CD4-positive, CD25-positive, alpha-beta regulatory T cell (primary cell): ENCODE measurements at regions not wholly inside any gene's neighbourhood (a gene's known extent, or its start where the extent isn't known, plus 50 kb on each side); places are given as distances from the start of the nearest gene placed in this dataset.

ENCODE experiments used
- ATAC-seq, 2 donors: fragments of 150-1000 bp; cut with Tn5 transposase; one replicate each; pipeline ENCODE4 v1.10.0; 2021; ENCODE audit warnings: low read depth in 2 of 2, moderate number of reproducible peaks in 2 of 2, moderate library complexity in 1 of 2
- DNase-seq, 3 donors: peaks; one replicate each; pipeline versions ENCODE4 v3.0.0 to v3.0.0-alpha.2; 2012 to 2022; ENCODE audit warnings: mixed read lengths in 1 of 3
- H3K27ac ChIP-seq: one replicate; pipeline ENCODE4 v1.7.0; 2013; ENCODE audit warnings: mild to moderate bottlenecking, low read length; ENCODE audit not compliant: insufficient read depth, poor library complexity, severe bottlenecking
- H3K27me3 ChIP-seq: one replicate; pipeline ENCODE4 v1.7.0; 2013; ENCODE audit warnings: low read length; ENCODE audit not compliant: control insufficient read depth, insufficient read depth
- H3K36me3 ChIP-seq: one replicate; pipeline ENCODE4 v1.7.0; 2013; ENCODE audit warnings: mild to moderate bottlenecking, low read length, moderate library complexity; ENCODE audit not compliant: control insufficient read depth, insufficient read depth
- H3K4me1 ChIP-seq: 2 replicates; pipeline ENCODE4 v1.7.0; 2013; ENCODE audit warnings: mild to moderate bottlenecking, low read length; ENCODE audit not compliant: insufficient read depth, control insufficient read depth, poor library complexity, severe bottlenecking
- H3K4me3 ChIP-seq: one replicate; pipeline ENCODE4 v1.7.0; 2013; ENCODE audit warnings: low read depth, mild to moderate bottlenecking, low read length, moderate library complexity
- H3K9me3 ChIP-seq, 2 experiments: 1 replicate in 1 of 2; 2 replicates in 1 of 2; pipeline ENCODE4 v1.7.0; 2013; ENCODE audit warnings: low read length in 2 of 2, mild to moderate bottlenecking in 1 of 2, moderate library complexity in 1 of 2; ENCODE audit not compliant: control insufficient read depth in 2 of 2
- H3K27ac Mint-ChIP-seq, 3 donors: one replicate each; pipeline ENCODE4 v1.8.0; 2020 to 2022; ENCODE audit warnings: mild to moderate bottlenecking in 3 of 3, mixed read lengths in 3 of 3, moderate library complexity in 2 of 3
- H3K27me3 Mint-ChIP-seq: one replicate; pipeline ENCODE4 v1.8.0; 2022; ENCODE audit warnings: mild to moderate bottlenecking, mixed read lengths
- H3K36me3 Mint-ChIP-seq: one replicate; pipeline ENCODE4 v1.8.0; 2020; ENCODE audit warnings: mixed read lengths
- H3K4me1 Mint-ChIP-seq, 4 donors: one replicate each; pipeline ENCODE4 v1.8.0; 2020 to 2022; ENCODE audit warnings: mixed read lengths in 4 of 4, mild to moderate bottlenecking in 1 of 4
- H3K4me3 Mint-ChIP-seq, 4 donors: one replicate each; pipeline ENCODE4 v1.8.0; 2020 to 2022; ENCODE audit warnings: mild to moderate bottlenecking in 4 of 4, mixed read lengths in 4 of 4, moderate library complexity in 3 of 4
- H3K9me3 Mint-ChIP-seq, 7 donors: one replicate each; pipeline ENCODE4 v1.8.0; 2020 to 2022; ENCODE audit warnings: mixed read lengths in 7 of 7, mild to moderate bottlenecking in 3 of 7, moderate library complexity in 2 of 7

DNA sequence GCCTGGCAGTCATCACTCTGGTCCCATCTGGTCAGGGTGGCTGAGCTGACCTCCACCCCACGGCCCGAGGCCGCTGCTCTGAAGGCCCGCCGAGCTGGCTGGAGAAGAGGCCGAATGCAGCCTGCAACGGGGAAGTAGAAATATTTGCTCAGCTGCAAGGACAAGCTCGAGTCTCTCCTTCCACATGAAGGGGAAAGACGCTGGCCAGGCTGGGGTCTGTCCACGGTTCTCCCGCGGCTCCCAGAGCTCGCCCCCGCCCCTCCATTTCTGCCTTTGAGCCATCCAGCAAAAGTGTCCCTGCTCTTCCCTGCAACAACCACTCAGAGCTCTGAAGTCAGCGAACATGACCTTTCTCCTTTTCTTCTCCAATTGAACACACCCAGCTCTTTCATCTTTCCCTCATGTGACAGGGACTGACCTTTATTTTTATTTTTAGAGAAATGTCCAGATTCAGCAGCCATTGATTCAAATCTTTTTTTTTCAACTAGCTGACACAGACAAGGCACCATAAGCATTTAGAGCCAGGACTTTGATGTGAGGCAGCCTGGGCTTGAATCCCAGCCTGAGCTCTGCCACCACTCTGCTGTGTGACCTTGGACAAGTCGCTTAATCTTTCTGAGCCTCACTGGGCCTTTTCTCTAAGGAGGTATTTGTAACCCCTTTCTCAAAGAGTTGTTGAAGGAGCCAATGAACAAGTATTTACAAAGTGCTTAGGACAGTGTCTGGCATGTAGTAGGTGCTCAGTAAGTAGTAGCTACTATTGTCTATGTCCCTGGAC lies 149.3 kb upstream of the WNT4 start:
- H3K9me3 Mint-ChIP-seq, result peaks cover 0 to 3% (median 0%) of the 10 kb centered on the region in 7 donors

DNA sequence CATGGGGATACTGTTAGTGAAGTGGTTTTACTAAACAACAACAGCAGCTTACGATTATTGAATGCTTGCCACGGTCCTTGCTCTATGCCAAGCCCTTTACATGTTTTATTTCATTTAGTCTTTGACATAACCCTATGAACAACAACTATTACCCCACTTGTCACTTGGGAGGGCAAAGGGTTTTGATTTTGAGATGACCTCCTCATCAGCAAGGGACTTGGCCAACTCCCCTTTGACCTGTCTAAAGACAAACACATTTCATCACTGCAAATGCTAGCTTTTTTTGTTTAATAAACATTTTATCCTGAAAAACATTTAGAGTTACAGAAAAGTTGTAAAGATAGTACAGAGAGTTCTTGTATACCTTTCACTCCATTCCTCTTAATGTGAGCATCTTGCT lies 152.5 kb upstream of the WNT4 start:
- Mint-ChIP-seq H3K4me1 (no peaks in the 10 kb centered on the region), H3K4me3 (no peak overlapping the region), H3K36me3 (no peaks in the 10 kb centered on the region), H3K27ac (no peak overlapping the region), H3K27me3 (peaks cover 39% of the 10 kb centered on the region), H3K9me3 (peaks cover 0 to 8% (median 0%) of the 10 kb centered on the region in 7 donors)
- no peaks in the 10 kb centered on the region for H3K9me3 ChIP-seq
- no peaks in the 10 kb centered on the region for H3K4me1 ChIP-seq
- H3K36me3 ChIP-seq, result no peaks in the 10 kb centered on the region
- peaks cover 12% of the 10 kb centered on the region for H3K27me3 ChIP-seq
- ATAC-seq (no peak), DNase-seq (no peak)
- no peak overlapping the region for H3K27ac ChIP-seq
- no peak overlapping the region for H3K4me3 ChIP-seq

More for the DNA sequence above, 149.3 kb upstream of the WNT4 start:
- no peak overlapping the region for H3K4me3 ChIP-seq
- H3K27me3 ChIP-seq, result peaks cover 7% of the 10 kb centered on the region
- no peaks in the 10 kb centered on the region for H3K4me1 ChIP-seq
- Mint-ChIP-seq H3K27me3 (peaks cover 37% of the 10 kb centered on the region), H3K4me3 (no peak overlapping the region), H3K36me3 (no peaks in the 10 kb centered on the region), H3K27ac (no peak overlapping the region), H3K4me1 (no peaks in the 10 kb centered on the region)
- no peaks in the 10 kb centered on the region for H3K9me3 ChIP-seq
- H3K36me3 ChIP-seq, result no peaks in the 10 kb centered on the region
- no peak for ATAC-seq
- H3K27ac ChIP-seq, result no peak overlapping the region
- no peak for DNase-seq

DNA sequence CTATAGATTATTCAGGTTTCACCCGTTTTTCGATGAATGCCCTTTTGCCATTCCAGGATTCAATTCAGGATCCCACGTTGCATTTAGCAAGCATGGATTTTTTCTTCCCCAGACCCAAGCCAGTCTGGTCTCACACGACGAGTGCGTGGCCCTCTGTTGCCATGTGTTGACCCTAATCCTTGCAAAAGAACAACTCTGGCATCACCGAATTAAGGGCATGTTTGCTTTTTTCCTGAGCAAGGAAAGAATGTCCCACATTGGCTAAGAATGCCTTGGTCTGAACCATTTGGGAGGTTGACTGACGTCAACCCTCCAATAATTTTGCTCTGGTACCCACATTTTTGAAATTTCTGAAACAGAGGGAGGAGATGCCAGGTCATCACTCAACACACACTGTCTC lies 153.0 kb upstream of the WNT4 start:
- peaks cover 39% of the 10 kb centered on the region for H3K27me3 Mint-ChIP-seq
- Histone ChIP-seq H3K4me3 (no peak overlapping the region), H3K9me3 (no peaks in the 10 kb centered on the region), H3K27me3 (peaks cover 14% of the 10 kb centered on the region), H3K36me3 (no peaks in the 10 kb centered on the region), H3K27ac (no peak overlapping the region), H3K4me1 (no peaks in the 10 kb centered on the region)
- no peak overlapping the region for H3K4me3 Mint-ChIP-seq
- H3K9me3 Mint-ChIP-seq, result peaks cover 0 to 8% (median 0%) of the 10 kb centered on the region in 7 donors
- no peaks in the 10 kb centered on the region for H3K36me3 Mint-ChIP-seq
- no peak overlapping the region for H3K27ac Mint-ChIP-seq
- DNase-seq (no peak), ATAC-seq (no peak)
- H3K4me1 Mint-ChIP-seq, result no peaks in the 10 kb centered on the region

DNA sequence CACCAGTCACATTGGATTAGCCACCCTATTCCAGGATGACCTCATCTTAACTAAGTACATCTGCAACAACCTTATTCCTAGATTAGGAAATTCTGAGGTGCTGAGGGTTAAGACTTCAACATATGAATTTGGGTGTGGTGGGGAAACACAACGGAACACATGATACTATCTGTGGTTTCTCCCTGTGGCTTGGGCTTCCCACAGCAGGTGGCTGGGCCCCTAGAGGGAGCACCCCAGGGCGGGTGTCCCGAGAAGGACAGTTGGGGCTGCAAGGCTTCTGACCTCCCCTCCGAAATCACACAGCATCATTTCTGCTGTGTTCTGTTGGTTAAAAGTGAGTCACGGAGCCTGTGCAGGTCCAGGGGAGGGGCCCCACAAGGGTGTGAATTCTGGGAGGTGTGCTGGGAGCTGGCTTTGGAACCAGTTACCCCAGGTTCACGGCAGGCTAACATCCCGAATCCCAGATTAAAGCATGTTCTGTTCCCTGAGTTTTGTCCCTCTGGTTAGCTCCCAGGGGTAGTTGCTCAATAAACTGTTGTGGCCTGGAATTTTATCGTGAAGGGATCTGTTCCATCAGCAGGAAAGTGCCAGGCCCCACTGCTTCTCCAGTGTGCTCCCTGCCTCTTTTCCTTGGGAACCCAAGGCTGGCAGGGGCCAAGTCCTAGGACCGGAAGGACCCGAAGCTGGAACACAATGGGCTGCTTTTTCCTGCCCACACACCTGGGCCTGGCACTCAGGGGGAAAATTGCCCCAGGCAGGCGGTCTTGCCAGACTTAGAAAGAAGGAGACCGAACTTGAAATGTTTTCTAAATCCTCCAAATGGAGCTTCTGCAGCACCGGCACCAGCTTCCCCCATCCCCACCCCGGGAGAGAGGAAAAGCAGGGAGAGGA lies 154.0 kb upstream of the WNT4 start:
- no peak for DNase-seq
- Mint-ChIP-seq H3K36me3 (no peaks in the 10 kb centered on the region), H3K9me3 (peaks cover 0 to 8% (median 0%) of the 10 kb centered on the region in 7 donors), H3K27ac (no peak overlapping the region), H3K4me3 (no peak overlapping the region), H3K4me1 (no peaks in the 10 kb centered on the region), H3K27me3 (peaks cover 43% of the 10 kb centered on the region)
- H3K4me3 ChIP-seq, result no peak overlapping the region
- no peaks in the 10 kb centered on the region for H3K9me3 ChIP-seq
- no peak overlapping the region for H3K27ac ChIP-seq
- ATAC-seq, result no peak
- H3K27me3 ChIP-seq, result peaks cover 14% of the 10 kb centered on the region
- H3K36me3 ChIP-seq, result no peaks in the 10 kb centered on the region
- no peaks in the 10 kb centered on the region for H3K4me1 ChIP-seq

DNA sequence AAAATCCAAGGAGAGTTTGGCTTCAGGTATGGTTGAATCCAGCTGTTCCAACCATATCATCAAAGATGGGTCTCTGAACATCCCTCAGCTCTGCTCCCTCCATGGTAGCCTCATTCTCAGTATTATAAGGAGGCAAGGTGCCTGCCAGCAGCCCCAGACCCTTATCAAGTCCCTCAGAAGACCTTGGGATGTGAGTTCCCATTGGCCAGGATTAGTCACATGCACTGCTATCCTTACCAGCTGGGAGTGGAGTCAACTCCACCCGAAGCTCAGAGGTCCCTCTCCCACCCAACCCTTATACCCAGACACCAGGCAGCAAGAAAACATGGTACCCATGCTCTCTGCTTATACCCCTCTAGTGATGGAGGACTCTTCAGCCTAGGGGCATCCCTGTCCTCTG lies 153.7 kb upstream of the ZBTB40 start:
- ATAC-seq (no peak), DNase-seq (no peak)
- H3K27me3 Mint-ChIP-seq, result peaks cover 35% of the 10 kb centered on the region

DNA sequence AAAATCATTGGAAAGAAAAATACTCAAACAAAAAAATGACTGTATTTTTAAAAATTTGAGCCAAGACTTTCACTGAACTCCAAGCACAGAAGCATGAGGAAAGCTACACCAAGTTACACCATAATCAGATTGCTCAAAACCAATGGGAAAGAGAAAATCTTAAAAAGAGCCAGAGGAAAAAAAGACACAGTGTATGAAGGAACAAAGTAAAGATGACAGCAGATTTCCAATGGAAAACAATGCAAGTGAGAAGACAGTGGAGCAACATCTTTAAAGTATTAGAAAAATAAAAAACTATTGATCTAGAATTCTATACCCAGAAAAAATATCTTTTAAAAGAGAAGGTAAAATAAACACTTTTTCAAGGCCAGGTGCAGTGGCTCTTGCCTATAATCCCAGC lies 147.8 kb upstream of the ZBTB40 start:
- Mint-ChIP-seq H3K27ac (no peak overlapping the region), H3K4me3 (peak overlapping the region in 1 of 4 donors; percentile 58), H3K27me3 (peaks cover 22% of the 10 kb centered on the region), H3K9me3 (peaks cover 0 to 12% (median 4%) of the 10 kb centered on the region in 7 donors), H3K4me1 (no peaks in the 10 kb centered on the region), H3K36me3 (no peaks in the 10 kb centered on the region)
- DNase-seq (no peak), ATAC-seq (no peak)
- no peak overlapping the region for H3K4me3 ChIP-seq
- H3K4me1 ChIP-seq, result no peaks in the 10 kb centered on the region
- H3K36me3 ChIP-seq, result no peaks in the 10 kb centered on the region
- H3K9me3 ChIP-seq, result peaks cover 0 to 6% of the 10 kb centered on the region in 2 experiments
- H3K27ac ChIP-seq, result no peak overlapping the region
- H3K27me3 ChIP-seq, result peaks cover 12% of the 10 kb centered on the region

More for the DNA sequence above, 153.7 kb upstream of the ZBTB40 start:
- no peaks in the 10 kb centered on the region for H3K9me3 ChIP-seq
- Mint-ChIP-seq H3K36me3 (no peaks in the 10 kb centered on the region), H3K4me3 (no peak overlapping the region), H3K27ac (no peak overlapping the region), H3K4me1 (no peaks in the 10 kb centered on the region), H3K9me3 (peaks cover 0 to 8% (median 1%) of the 10 kb centered on the region in 7 donors)
- H3K4me1 ChIP-seq, result no peaks in the 10 kb centered on the region
- peaks cover 11% of the 10 kb centered on the region for H3K27me3 ChIP-seq
- no peak overlapping the region for H3K4me3 ChIP-seq
- H3K27ac ChIP-seq, result no peak overlapping the region
- H3K36me3 ChIP-seq, result no peaks in the 10 kb centered on the region

DNA sequence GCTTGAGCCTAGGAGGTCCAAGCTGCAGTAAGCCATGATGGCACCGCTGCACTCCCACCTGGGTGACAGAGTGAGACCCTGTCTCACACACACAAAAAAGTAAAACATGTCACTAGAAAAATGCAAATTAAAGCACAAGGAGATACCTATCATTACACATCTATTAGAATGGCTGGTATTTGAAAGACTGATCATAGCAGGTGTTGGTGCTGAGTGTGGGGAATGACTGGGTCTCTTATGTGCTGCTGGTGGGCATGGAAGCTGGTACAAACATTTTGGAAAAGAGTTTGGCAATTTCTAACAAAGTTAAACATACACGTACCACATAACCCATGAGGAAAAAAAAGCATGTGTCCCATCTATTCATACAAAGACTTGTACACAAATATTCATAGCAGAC lies 142.1 kb upstream of the ZBTB40 start:
- Mint-ChIP-seq H3K27ac (no peak overlapping the region), H3K4me1 (no peaks in the 10 kb centered on the region)
- ATAC-seq, result no peak

More for the DNA sequence above, 142.1 kb upstream of the ZBTB40 start:
- H3K9me3 Mint-ChIP-seq, result peaks cover 0 to 5% (median 3%) of the 10 kb centered on the region in 7 donors
- Histone ChIP-seq H3K27ac (no peak overlapping the region), H3K9me3 (no peaks in the 10 kb centered on the region), H3K4me1 (no peaks in the 10 kb centered on the region), H3K36me3 (no peaks in the 10 kb centered on the region), H3K4me3 (no peak overlapping the region), H3K27me3 (peaks cover 2% of the 10 kb centered on the region)
- H3K4me3 Mint-ChIP-seq, result no peak overlapping the region
- no peak for DNase-seq
- peaks cover 4% of the 10 kb centered on the region for H3K27me3 Mint-ChIP-seq
- no peaks in the 10 kb centered on the region for H3K36me3 Mint-ChIP-seq
